Thoracic aorta (tissue), 2 donors: ENCODE measurements at regions not wholly inside any gene's neighbourhood (a gene's known extent, or its start where the extent isn't known, plus 50 kb on each side); places are given as distances from the start of the nearest gene placed in this dataset.
A peak's percentile ranks its signal among the peaks of the same experiment; 100 is the strongest.

ENCODE experiments used
- ATAC-seq: fragments of 150-250 bp; one replicate; pipeline ENCODE4 v1.8.0; 2017; ENCODE audit warnings: low read depth; ENCODE audit not compliant: insufficient number of reproducible peaks, low FRiP score
- DNase-seq: peaks from one replicate; pipeline ENCODE4 v3.0.0-alpha.2; 2020; ENCODE audit warnings: low spot score
- H3K27ac ChIP-seq, 2 donors: fragments of 200-600 bp; sonication (generic); 1 replicate in 1 of 2; 2 replicates in 1 of 2; pipeline ENCODE4 v1.5.1; 2016; ENCODE audit warnings: mild to moderate bottlenecking in 2 of 2, moderate library complexity in 2 of 2
- H3K27me3 ChIP-seq: fragments of 200-600 bp; sonication (generic); replicated peaks from 2 replicates; pipeline ENCODE4 v1.6.0; 2016; ENCODE audit warnings: mild to moderate bottlenecking; ENCODE audit not compliant: insufficient read depth
- H3K36me3 ChIP-seq: fragments of 200-600 bp; sonication (generic); one replicate; pipeline ENCODE4 v1.5.1; 2016
- H3K4me1 ChIP-seq, 2 donors: fragments of 200-600 bp; sonication (generic); 1 replicate in 1 of 2; 2 replicates in 1 of 2; pipeline versions ENCODE4 v1.5.1 to v1.6.0; 2016; ENCODE audit warnings: low read depth in 2 of 2, mild to moderate bottlenecking in 1 of 2; ENCODE audit not compliant: control insufficient read depth in 1 of 2
- H3K4me3 ChIP-seq: fragments of 200-600 bp; sonication (generic); 2 replicates; pipeline ENCODE4 v1.5.1; 2016; ENCODE audit warnings: mild to moderate bottlenecking
- H3K9me3 ChIP-seq: fragments of 200-600 bp; sonication (generic); 2 replicates; pipeline ENCODE4 v1.5.1; 2016
- TF ChIP-seq, protein P1 (sequence below): fragments of 200-600 bp; sonication (generic); IDR thresholded peaks from one replicate; pipeline ENCODE4 v1.5.1; 2019; ENCODE audit warnings: antibody characterized with exemption

DNA sequence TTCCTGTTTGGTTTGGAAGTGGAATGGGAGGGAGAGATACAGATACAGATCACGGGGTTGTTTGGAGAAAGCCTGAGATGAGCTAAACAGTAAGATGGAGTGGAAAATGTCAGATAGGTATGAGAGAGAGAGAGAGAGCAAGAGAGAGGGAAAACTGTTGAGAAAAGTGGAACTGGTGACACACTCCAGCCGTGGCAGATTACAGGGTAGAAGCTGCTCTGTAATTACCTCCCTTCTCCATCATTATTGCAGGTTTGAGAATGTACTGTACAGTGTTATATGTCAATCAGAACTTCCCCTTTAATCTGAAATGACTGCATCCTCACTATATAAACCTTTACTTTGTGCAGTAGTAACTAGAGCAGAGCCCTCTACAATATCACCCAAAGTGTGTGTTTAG, 74.5 kb upstream of the WWC1 start:
- TF ChIP-seq, protein P1, sequence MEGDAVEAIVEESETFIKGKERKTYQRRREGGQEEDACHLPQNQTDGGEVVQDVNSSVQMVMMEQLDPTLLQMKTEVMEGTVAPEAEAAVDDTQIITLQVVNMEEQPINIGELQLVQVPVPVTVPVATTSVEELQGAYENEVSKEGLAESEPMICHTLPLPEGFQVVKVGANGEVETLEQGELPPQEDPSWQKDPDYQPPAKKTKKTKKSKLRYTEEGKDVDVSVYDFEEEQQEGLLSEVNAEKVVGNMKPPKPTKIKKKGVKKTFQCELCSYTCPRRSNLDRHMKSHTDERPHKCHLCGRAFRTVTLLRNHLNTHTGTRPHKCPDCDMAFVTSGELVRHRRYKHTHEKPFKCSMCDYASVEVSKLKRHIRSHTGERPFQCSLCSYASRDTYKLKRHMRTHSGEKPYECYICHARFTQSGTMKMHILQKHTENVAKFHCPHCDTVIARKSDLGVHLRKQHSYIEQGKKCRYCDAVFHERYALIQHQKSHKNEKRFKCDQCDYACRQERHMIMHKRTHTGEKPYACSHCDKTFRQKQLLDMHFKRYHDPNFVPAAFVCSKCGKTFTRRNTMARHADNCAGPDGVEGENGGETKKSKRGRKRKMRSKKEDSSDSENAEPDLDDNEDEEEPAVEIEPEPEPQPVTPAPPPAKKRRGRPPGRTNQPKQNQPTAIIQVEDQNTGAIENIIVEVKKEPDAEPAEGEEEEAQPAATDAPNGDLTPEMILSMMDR = no peak
- H3K27me3 ChIP-seq = no peaks in the 10 kb centered on the region
- H3K9me3 ChIP-seq = no peaks in the 10 kb centered on the region
- no peaks in the 10 kb centered on the region for H3K36me3 ChIP-seq
- no peak overlapping the region for H3K27ac ChIP-seq
- peaks cover 0 to 3% of the 10 kb centered on the region in 2 donors for H3K4me1 ChIP-seq
- DNase-seq = no peak
- H3K4me3 ChIP-seq = no peak overlapping the region
- no peak for ATAC-seq

- DNase-seq = no peak
- H3K9me3 ChIP-seq = no peaks in the 10 kb centered on the region
- no peaks in the 10 kb centered on the region for H3K36me3 ChIP-seq
- H3K4me3 ChIP-seq = no peak overlapping the region
- no peak overlapping the region for H3K27ac ChIP-seq
- TF ChIP-seq, protein P1 = no peak
- peaks cover 0 to 3% of the 10 kb centered on the region in 2 donors for H3K4me1 ChIP-seq
- ATAC-seq = no peak
- no peaks in the 10 kb centered on the region for H3K27me3 ChIP-seq
Observed at GRCh38 chr5:168217497-168217896, 73.9 kb upstream of the WWC1 start.

- ATAC-seq (no peak), DNase-seq (no peak)
- peaks cover 0 to 3% of the 10 kb centered on the region in 2 donors for H3K4me1 ChIP-seq
- no peaks in the 10 kb centered on the region for H3K27me3 ChIP-seq
- H3K4me3 ChIP-seq = no peak overlapping the region
- H3K27ac ChIP-seq = no peak overlapping the region
- no peaks in the 10 kb centered on the region for H3K9me3 ChIP-seq
- H3K36me3 ChIP-seq = no peaks in the 10 kb centered on the region
- TF ChIP-seq, protein P1 = no peak
Observed at GRCh38 chr5:168218746-168219145, 72.7 kb upstream of the WWC1 start.

DNA sequence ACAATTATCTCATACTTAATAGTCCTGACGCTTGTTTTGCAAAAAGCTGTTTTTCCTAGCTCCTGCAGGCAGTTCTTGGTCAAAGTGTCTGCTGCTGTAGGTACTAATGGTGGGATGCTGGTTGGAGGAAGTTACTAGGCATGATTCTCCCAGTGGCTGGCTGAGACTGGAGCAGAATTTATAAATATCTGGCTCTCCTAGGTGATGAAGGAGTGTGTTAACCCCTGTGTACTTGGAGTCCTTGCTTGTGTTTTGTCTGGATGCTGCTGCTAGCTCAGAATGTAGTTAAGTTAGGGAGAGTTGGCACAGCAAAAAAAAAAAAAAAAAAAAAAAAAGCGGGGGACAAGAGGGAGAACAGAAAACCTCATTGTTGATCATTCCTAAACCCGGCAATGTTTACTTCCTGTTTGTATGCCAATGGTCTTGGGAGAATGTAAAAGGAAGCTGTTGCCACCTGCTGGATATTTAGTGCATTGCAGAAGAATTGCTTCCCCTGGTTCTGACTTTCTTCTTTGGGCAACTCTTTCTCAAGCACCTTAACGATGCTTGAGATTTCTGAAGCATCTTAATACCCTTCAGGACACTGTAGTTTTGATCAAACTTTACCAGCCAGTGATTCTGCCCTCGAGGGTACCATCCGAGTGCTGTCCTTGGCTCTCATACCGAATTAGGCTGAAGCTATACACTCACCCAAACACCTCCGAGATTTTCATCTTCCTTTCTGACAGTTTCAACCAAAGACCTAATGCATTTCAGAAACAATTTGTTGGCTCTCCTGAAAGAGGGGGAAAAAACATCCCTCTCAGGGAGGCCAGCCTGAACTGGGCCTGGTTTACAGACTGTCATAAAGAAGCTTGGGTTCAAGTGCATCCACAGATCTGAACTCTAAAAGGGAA, 71.7 kb upstream of the WWC1 start:
- TF ChIP-seq, protein P1 = peak; percentile 83
- H3K4me3 ChIP-seq = peak overlapping the region; percentile 56
- no peak overlapping the region for H3K27ac ChIP-seq
- no peak for ATAC-seq
- H3K27me3 ChIP-seq = no peaks in the 10 kb centered on the region
- no peaks in the 10 kb centered on the region for H3K36me3 ChIP-seq
- H3K4me1 ChIP-seq = peaks cover 0 to 3% of the 10 kb centered on the region in 2 donors
- H3K9me3 ChIP-seq = no peaks in the 10 kb centered on the region
- no peak for DNase-seq

DNA sequence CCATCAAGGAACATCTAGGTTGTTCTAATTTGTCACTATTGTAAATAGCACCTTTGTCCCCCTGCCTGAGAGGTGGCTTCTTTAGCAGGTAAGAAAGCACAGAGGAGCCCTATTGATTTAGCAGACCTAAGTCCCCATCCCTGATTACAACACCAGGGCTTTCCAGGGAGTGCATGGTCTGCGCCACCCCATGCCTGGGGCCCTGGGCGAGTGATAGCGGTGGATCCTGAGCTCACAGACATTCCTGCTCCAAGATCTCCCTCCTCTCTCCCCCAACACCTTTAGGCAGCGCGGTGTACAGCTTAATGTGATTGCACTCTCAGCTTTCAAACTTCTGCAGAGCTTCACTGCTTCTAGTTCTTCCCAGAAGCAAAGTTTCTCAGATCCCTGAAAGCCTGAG, 67.4 kb upstream of the WWC1 start:
- Histone ChIP-seq H3K27ac (no peak overlapping the region), H3K36me3 (no peaks in the 10 kb centered on the region), H3K4me1 (peaks cover 0 to 3% of the 10 kb centered on the region in 2 donors), H3K9me3 (no peaks in the 10 kb centered on the region), H3K4me3 (no peak overlapping the region), H3K27me3 (no peaks in the 10 kb centered on the region)
- no peak for ATAC-seq
- TF ChIP-seq, protein P1 = no peak
- DNase-seq = no peak
